Skin epidermis (tissue), 12 donors: ENCODE measurements at regions not wholly inside any gene's neighbourhood (a gene's known extent, or its start where the extent isn't known, plus 50 kb on each side); places are given as distances from the start of the nearest gene placed in this dataset.

Experiments used
- H3K27ac ChIP-seq, 21 experiments: fragments of 200-600 bp; sonication (generic) in 11 of 21; one replicate each; pipeline ENCODE4 v1.5.0; 2020; ENCODE audit warnings: mild to moderate bottlenecking in 3 of 21, inconsistent platforms in 2 of 21, moderate library complexity in 2 of 21
- H3K4me3 ChIP-seq, 7 experiments: fragments of 200-600 bp; sonication (generic) in 2 of 7; one replicate each; pipeline ENCODE4 v1.5.0; 2020; ENCODE audit warnings: inconsistent platforms in 2 of 7, mild to moderate bottlenecking in 2 of 7, moderate library complexity in 1 of 7

GRCh38 chr3:95883801-95884200, 930.6 kb upstream of the EPHA6 start:
- Histone ChIP-seq H3K4me3 (no peak overlapping the region), H3K27ac (no peak overlapping the region)

GRCh38 chr3:95886616-95887015, 927.8 kb upstream of the EPHA6 start:
- no peak overlapping the region for H3K4me3 ChIP-seq
- H3K27ac ChIP-seq, result no peak overlapping the region

DNA sequence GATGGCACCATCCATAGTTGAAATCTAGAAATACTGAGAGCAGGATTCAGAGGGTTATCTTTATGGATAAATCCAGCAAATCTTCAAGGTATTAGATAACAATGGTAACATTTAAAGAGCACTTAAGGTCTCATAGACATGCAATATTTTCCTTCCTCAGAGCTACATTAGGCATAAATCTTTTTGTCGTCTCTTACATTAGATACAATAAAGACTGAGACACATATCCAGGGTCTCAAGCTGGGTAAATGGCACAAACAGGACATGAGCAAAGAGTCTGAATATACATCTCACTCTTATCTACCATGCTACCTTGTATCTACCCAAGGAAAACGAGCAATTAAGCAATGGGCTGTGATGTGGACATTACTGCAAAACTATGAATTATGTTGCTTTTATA, 927.3 kb upstream of the EPHA6 start:
- no peak overlapping the region for H3K4me3 ChIP-seq
- H3K27ac ChIP-seq, result no peak overlapping the region

GRCh38 chr3:95894820-95895219, 919.6 kb upstream of the EPHA6 start:
- no peak overlapping the region for H3K4me3 ChIP-seq
- no peak overlapping the region for H3K27ac ChIP-seq

DNA sequence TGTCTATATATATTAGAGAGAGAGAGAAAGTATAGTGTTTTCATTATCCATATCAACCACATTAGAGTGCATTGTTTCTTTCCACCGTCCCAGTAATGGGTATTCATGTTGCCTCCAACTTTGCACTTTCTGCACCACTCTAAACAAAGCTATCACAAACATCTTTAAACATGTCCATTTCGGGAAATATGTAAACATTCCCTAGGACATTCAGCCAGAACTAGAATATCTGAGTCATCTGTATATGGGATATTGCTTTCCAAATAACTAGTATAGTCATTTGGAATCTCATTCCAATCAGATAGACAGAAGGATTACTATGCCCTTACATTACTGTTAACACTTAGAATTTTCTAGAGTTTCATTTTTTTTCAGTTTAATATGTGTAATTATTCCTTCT, 914.9 kb upstream of the EPHA6 start:
- H3K27ac ChIP-seq, result no peak overlapping the region
- no peak overlapping the region for H3K4me3 ChIP-seq

GRCh38 chr3:95899911-95900310, 914.5 kb upstream of the EPHA6 start:
- Histone ChIP-seq H3K4me3 (no peak overlapping the region), H3K27ac (no peak overlapping the region)

DNA sequence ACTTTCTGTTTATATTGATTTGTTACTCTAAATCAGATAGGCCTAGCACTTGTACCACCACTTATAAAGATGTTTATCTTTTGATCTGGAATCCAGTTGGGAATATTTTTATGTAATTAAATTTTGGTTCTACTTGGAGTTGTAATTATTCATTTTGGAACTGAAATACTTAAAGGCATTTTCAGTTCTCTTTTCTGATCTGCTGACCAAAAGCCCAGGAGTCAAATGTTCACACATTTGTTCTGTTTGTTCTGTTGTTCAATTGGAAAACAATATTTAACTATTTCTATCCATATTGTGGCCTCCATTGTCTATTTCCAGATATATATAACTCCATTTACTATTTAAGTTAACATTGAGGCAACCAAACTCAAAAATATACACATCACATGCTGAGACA, 912.4 kb upstream of the EPHA6 start:
- H3K4me3 ChIP-seq, result no peak overlapping the region

GRCh38 chr3:95905182-95905581, 909.2 kb upstream of the EPHA6 start:
- no peak overlapping the region for H3K4me3 ChIP-seq

More for the DNA sequence above, 912.4 kb upstream of the EPHA6 start:
- no peak overlapping the region for H3K27ac ChIP-seq

GRCh38 chr3:95911767-95912166, 902.6 kb upstream of the EPHA6 start:
- H3K27ac ChIP-seq, result no peak overlapping the region
- H3K4me3 ChIP-seq, result no peak overlapping the region

More at GRCh38 chr3:95905182-95905581, 909.2 kb upstream of the EPHA6 start:
- no peak overlapping the region for H3K27ac ChIP-seq

- no peak overlapping the region for H3K4me3 ChIP-seq
- H3K27ac ChIP-seq, result peak overlapping the region in 19 of 21 experiments; percentile 18 to 94 (median 73)
These were observed 890.7 kb upstream of the EPHA6 start for GRCh38 chr3:95923496-95924210.

DNA sequence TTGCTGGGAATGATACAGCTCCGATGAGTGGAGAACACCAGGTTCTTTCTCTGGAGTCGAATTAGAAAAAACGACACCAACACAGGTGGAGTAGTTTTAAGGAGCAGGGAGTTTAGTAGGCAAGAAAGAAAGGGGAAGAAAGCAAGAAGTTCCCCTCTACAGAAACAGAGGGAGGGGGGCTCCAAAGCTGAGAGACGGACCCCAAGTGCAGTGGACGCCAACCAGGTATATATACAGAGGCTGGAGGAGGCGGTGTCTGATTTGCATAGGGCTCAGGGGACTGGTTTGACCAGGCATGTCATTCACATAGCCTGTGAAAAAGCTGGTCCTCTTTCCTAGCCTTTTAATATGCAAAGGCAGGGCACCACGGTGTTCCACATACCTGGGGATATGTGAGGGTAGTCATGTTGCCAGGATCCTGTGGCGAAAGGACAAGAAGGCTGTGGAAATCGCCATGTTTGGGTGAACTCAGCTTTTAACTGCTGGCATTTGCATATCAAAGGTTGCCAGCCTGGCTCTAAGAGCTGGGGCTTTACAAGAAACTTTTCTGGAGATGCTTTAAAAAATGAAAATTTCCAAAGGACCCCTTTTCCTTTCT, 887.4 kb upstream of the EPHA6 start:
- Histone ChIP-seq H3K27ac (no peak overlapping the region), H3K4me3 (no peak overlapping the region)

- no peak overlapping the region for H3K27ac ChIP-seq
- no peak overlapping the region for H3K4me3 ChIP-seq
These were observed 880.2 kb upstream of the EPHA6 start for GRCh38 chr3:95934181-95934580.

DNA sequence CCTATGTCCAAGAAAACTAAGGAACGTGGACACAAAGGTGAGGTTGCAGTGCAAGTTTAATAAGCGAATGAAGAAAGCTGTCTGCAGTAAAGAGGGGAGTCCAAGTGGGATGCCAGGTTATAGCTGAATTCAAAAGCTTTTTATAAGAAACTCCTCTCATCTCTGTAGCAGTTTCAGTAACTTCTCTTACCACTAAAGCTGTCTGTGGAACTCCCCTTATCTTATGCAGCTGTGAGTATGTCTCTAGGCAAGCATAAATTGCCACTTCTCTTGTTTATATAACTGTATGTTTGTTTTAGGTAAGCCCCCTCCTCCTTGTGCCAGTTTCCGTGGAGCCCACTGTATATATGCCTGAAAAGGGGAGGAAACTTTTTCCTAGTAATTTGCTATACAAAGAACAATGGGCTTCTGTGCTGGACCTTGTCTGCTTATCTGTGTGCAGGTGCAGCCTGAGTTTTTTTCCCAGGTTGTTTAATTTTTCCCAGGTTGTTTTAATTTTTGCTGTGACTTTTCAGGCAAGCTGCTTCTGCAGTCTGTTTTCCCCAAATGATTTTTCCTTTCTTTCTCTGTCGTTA, 875.1 kb upstream of the EPHA6 start:
- Histone ChIP-seq H3K27ac (no peak overlapping the region), H3K4me3 (no peak overlapping the region)

- Histone ChIP-seq H3K4me3 (no peak overlapping the region), H3K27ac (no peak overlapping the region)
These were observed 848.6 kb upstream of the EPHA6 start for GRCh38 chr3:95965704-95966336.

GRCh38 chr3:95971573-95971972, 842.8 kb upstream of the EPHA6 start:
- H3K27ac ChIP-seq, result peak overlapping the region in 1 of 21 experiments; percentile 69

DNA sequence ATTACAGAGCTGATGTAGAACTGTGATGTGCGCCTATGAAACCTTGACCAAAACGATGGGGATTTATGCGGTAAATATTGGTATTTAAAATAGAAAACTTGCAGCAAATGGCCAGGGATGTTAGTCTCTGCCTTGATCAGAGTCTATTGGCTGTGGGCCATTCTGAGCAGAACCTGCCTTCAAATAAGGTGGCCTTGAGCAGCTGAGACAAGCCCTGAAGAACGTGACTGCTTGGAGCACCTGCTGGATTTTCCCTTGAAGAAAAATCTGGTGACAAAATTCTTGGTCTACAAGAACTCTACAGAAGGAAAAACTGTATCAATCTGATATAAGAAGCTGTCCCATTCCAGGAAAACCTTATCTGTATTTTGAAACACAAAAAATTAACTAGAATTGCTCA, 820.1 kb upstream of the EPHA6 start:
- H3K4me3 ChIP-seq, result no peak overlapping the region

More at GRCh38 chr3:95971573-95971972, 842.8 kb upstream of the EPHA6 start:
- no peak overlapping the region for H3K4me3 ChIP-seq

GRCh38 chr3:96000966-96001365, 813.4 kb upstream of the EPHA6 start:
- Histone ChIP-seq H3K4me3 (no peak overlapping the region), H3K27ac (no peak overlapping the region)

More for the DNA sequence above, 820.1 kb upstream of the EPHA6 start:
- H3K27ac ChIP-seq, result no peak overlapping the region

GRCh38 chr3:96007650-96008195, 806.7 kb upstream of the EPHA6 start:
- no peak overlapping the region for H3K27ac ChIP-seq
- H3K4me3 ChIP-seq, result no peak overlapping the region

DNA sequence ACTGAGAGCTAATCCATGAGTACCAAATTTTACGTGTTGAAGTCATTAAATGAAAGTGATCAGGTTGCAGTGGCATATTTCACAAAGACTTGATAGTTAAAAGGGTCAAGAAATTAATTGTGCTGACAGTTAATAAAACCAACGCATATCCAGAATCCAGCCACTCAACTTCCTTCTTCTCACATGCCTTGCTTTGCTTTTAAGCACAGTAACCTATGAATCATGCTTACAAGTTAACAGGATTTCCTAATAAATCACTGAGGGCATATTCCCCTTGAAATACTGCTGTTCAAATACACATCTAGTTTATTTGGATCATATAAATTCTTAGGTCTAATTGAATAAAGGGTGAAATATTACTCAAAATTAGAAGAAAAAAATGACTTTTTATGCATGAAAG, 801.5 kb upstream of the EPHA6 start:
- Histone ChIP-seq H3K4me3 (no peak overlapping the region), H3K27ac (no peak overlapping the region)

DNA sequence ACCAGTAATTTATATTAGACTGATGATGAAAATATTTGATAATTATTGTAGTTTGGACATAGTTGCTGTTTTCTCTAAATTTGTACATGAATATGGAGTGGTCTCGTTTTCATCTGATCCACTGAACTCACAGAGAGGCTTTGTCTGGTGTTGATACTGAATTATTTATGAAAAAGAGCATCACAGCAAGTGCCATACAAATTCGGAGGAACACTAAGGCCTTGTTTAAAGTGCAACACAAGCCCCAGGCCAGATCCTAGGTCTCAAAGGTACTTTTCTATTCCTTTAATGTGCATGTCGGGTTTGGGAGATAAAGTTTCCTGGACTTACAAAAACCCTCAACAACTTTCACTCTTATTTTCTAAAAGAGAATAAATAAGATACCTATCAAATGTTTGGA, 796.8 kb upstream of the EPHA6 start:
- H3K4me3 ChIP-seq, result no peak overlapping the region
- H3K27ac ChIP-seq, result no peak overlapping the region

DNA sequence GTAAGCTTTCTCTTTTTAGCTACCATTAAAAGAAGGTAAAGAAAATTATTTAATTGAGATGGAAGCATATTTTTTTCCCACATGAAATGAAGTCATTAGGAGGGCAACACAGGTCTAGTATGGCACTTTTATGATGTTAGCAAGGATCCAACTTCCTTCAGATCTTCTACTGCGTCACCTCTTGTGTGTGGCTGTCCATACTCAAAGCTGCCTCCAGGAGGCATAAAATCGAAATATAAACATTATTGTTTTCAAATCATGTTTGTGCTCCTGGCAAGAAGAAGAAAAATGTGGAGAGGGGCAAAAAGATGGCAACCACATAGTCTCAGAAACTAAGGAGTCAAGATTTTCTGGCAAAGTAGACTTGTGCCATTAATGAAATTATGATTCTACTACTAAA, 791.7 kb upstream of the EPHA6 start:
- no peak overlapping the region for H3K4me3 ChIP-seq
- no peak overlapping the region for H3K27ac ChIP-seq
